SK-N-SH (cell line): ENCODE measurements at regions not wholly inside any gene's neighbourhood (a gene's known extent, or its start where the extent isn't known, plus 50 kb on each side); places are given as distances from the start of the nearest gene placed in this dataset.

Experiments
- CTCF ChIA-PET: fragments of 300-600, 350-600 bp; formaldehyde crosslinking; extraction: SDS; loops from one replicate; lab custom pipeline; 2021; lab: Yijun Ruan, JAX
- POLR2A ChIA-PET: fragments of 350-600 bp; sonication (Branson Sonifier 250); formaldehyde crosslinking; extraction: SDS; loops from one replicate; lab custom pipeline; 2020; ENCODE audit warnings: antibody characterized with exemption, inconsistent platforms; lab: Yijun Ruan, JAX
- DNase-seq: peaks from one replicate; pipeline ENCODE4 v3.0.0; 2012
- H2AFZ ChIP-seq: fragments of 200-600 bp; sonication (generic); 2 replicates; pipeline ENCODE4 v1.8.1; 2016; ENCODE audit warnings: antibody characterized with exemption, mild to moderate bottlenecking, low read depth
- H3F3A ChIP-seq: fragments of 200-600 bp; sonication (generic); replicated peaks from 2 replicates; pipeline ENCODE3; 2016; ENCODE audit warnings: antibody characterized with exemption, mild to moderate bottlenecking; ENCODE audit not compliant: insufficient read depth
- H3K27ac ChIP-seq, 2 experiments: fragments of 200-500 bp in 1 of 2; fragments of 200-600 bp in 1 of 2; sonication (Bioruptor generic) in 1 of 2; sonication (generic), shearing (Covaris generic) in 1 of 2; 2 replicates each; pipeline versions ENCODE4 v1.5.1 to v1.6.1; 2014 to 2016; ENCODE audit warnings: low read depth in 2 of 2, inconsistent platforms in 1 of 2, low read length in 1 of 2, mild to moderate bottlenecking in 1 of 2, mixed read lengths in 1 of 2
- H3K27me3 ChIP-seq: fragments of 200-600 bp; sonication (generic), shearing (Covaris generic); 2 replicates; pipeline ENCODE4 v1.6.1; 2016; ENCODE audit warnings: mixed run types; ENCODE audit not compliant: insufficient read depth
- H3K36me3 ChIP-seq, 2 experiments: fragments of 200-500 bp in 1 of 2; fragments of 200-600 bp in 1 of 2; sonication (Bioruptor generic) in 1 of 2; sonication (generic) in 1 of 2; replicated peaks in 1 of 2; 2 replicates each; pipeline versions ENCODE3 to v1.5.1; 2014 to 2016; ENCODE audit warnings: low read length in 1 of 2, mild to moderate bottlenecking in 1 of 2; ENCODE audit not compliant: insufficient read depth in 2 of 2, control insufficient read depth in 1 of 2
- H3K4me1 ChIP-seq, 2 experiments: fragments of 200-500 bp in 1 of 2; fragments of 200-600 bp in 1 of 2; sonication (Bioruptor generic) in 1 of 2; sonication (generic), shearing (Covaris generic) in 1 of 2; 2 replicates each; pipeline versions ENCODE4 v1.5.1 to v1.6.1; 2014 to 2016; ENCODE audit warnings: low read depth in 1 of 2, low read length in 1 of 2, mixed run types in 1 of 2; ENCODE audit not compliant: insufficient read depth in 2 of 2, control insufficient read depth in 1 of 2
- H3K4me2 ChIP-seq: fragments of 200-600 bp; sonication (generic), shearing (Covaris generic); 2 replicates; pipeline ENCODE4 v1.6.1; 2017; ENCODE audit warnings: mixed run types
- H3K4me3 ChIP-seq, 2 experiments: fragments of 200-500 bp in 1 of 2; fragments of 200-600 bp in 1 of 2; sonication (Bioruptor generic) in 1 of 2; sonication (generic), shearing (Covaris generic) in 1 of 2; 2 replicates each; pipeline versions ENCODE4 v1.5.1 to v1.8.1; 2014 to 2016; ENCODE audit warnings: low read depth in 2 of 2, inconsistent platforms in 1 of 2, low read length in 1 of 2, mild to moderate bottlenecking in 1 of 2, mixed read lengths in 1 of 2, moderate library complexity in 1 of 2
- H3K79me2 ChIP-seq: fragments of 200-600 bp; sonication (generic); 2 replicates; pipeline ENCODE4 v1.8.1; 2017; ENCODE audit warnings: mild to moderate bottlenecking; ENCODE audit not compliant: insufficient read depth
- H3K9ac ChIP-seq: fragments of 200-600 bp; sonication (generic); 2 replicates; pipeline ENCODE4 v1.6.1; 2017; ENCODE audit warnings: mixed run types
- H3K9me2 ChIP-seq: fragments of 200-600 bp; sonication (generic); 2 replicates; pipeline ENCODE4 v1.6.1; 2017; ENCODE audit warnings: mixed run types
- H3K9me3 ChIP-seq: fragments of 200-600 bp; sonication (generic); 2 replicates; pipeline ENCODE4 v1.6.1; 2017; ENCODE audit warnings: mixed run types, mild to moderate bottlenecking, moderate library complexity
- H4K20me1 ChIP-seq: fragments of 200-600 bp; sonication (generic); 2 replicates; pipeline ENCODE4 v1.6.1; 2017; ENCODE audit warnings: mild to moderate bottlenecking, mixed run types; ENCODE audit not compliant: insufficient read depth
- CHD2 ChIP-seq: fragments of 150-350 bp; IDR thresholded peaks from 2 replicates; pipeline ENCODE4 v1.6.1; 2018; ENCODE audit warnings: low read length; ENCODE audit not compliant: partially characterized antibody
- FOSL2 ChIP-seq: IDR thresholded peaks from 2 replicates; pipeline ENCODE4 v1.4.0; 2012; ENCODE audit warnings: low read depth, mild to moderate bottlenecking, moderate library complexity, borderline replicate concordance
- FOXJ3 ChIP-seq: sonication (generic); formaldehyde crosslinking; IDR thresholded peaks from 2 replicates; pipeline ENCODE4 v1.5.1; 2020; ENCODE audit warnings: mild to moderate bottlenecking, missing genetic modification reagents
- FOXM1 ChIP-seq: IDR thresholded peaks from 2 replicates; pipeline ENCODE4 v1.4.0; 2012; ENCODE audit warnings: low read depth, mild to moderate bottlenecking
- GATA2 ChIP-seq: sonication (generic); formaldehyde crosslinking; IDR thresholded peaks from 2 replicates; pipeline ENCODE4 v1.5.0; 2020; ENCODE audit warnings: mild to moderate bottlenecking, missing genetic modification reagents
- IRF3 ChIP-seq: fragments of 150-350 bp; IDR thresholded peaks from 2 replicates; pipeline ENCODE4 v1.6.1; 2016; ENCODE audit warnings: mild to moderate bottlenecking, low read depth, low read length
- MAX ChIP-seq: IDR thresholded peaks from 2 replicates; pipeline ENCODE4 v1.4.0; 2012; ENCODE audit warnings: low read depth
- MEF2A ChIP-seq: IDR thresholded peaks from 2 replicates; pipeline ENCODE4 v1.4.0; 2012; ENCODE audit warnings: low read depth, borderline replicate concordance
- MXI1 ChIP-seq: IDR thresholded peaks from 2 replicates; pipeline ENCODE4 v1.6.1; 2012; ENCODE audit warnings: mild to moderate bottlenecking, low read depth, low read length, improper control_type of control experiment
- NFIC ChIP-seq: IDR thresholded peaks from 2 replicates; pipeline ENCODE4 v1.4.0; 2012; ENCODE audit warnings: borderline replicate concordance
- POLR2AphosphoS5 ChIP-seq: IDR thresholded peaks from 2 replicates; pipeline ENCODE4 v1.6.1; 2012; ENCODE audit warnings: low read depth, low read length
- RAD21 ChIP-seq: IDR thresholded peaks from 2 replicates; pipeline ENCODE4 v1.6.1; 2012; ENCODE audit warnings: mild to moderate bottlenecking, low read length
- RCOR1 ChIP-seq: fragments of 150-350 bp; IDR thresholded peaks from 2 replicates; pipeline ENCODE4 v1.6.1; 2017; ENCODE audit warnings: antibody characterized with exemption, low read length
- REST ChIP-seq: IDR thresholded peaks from 2 replicates; pipeline ENCODE4 v1.6.1; 2012; ENCODE audit warnings: mild to moderate bottlenecking, low read depth, low read length, moderate library complexity
- SIN3A ChIP-seq: IDR thresholded peaks from 2 replicates; pipeline ENCODE4 v1.6.1; 2012; ENCODE audit warnings: low read depth, mild to moderate bottlenecking, low read length, moderate library complexity, borderline replicate concordance
- SMC3 ChIP-seq: IDR thresholded peaks from 2 replicates; pipeline ENCODE4 v1.6.1; 2012; ENCODE audit warnings: low read depth, low read length, improper control_type of control experiment
- TAF1 ChIP-seq: IDR thresholded peaks from 2 replicates; pipeline ENCODE4 v1.6.1; 2012; ENCODE audit warnings: low read depth, mild to moderate bottlenecking, low read length, moderate library complexity, borderline replicate concordance
- TEAD4 ChIP-seq: IDR thresholded peaks from 2 replicates; pipeline ENCODE4 v1.4.0; 2012; ENCODE audit warnings: mild to moderate bottlenecking, borderline replicate concordance; ENCODE audit not compliant: insufficient read depth
- TF ChIP-seq, protein P1 (sequence below): IDR thresholded peaks from 2 replicates; pipeline ENCODE4 v1.4.0; 2012; ENCODE audit warnings: low read depth, borderline replicate concordance
- TF ChIP-seq, protein P2 (sequence below): IDR thresholded peaks from 2 replicates; pipeline ENCODE4 v1.4.0; 2012; ENCODE audit warnings: low read depth, borderline replicate concordance

DNA sequence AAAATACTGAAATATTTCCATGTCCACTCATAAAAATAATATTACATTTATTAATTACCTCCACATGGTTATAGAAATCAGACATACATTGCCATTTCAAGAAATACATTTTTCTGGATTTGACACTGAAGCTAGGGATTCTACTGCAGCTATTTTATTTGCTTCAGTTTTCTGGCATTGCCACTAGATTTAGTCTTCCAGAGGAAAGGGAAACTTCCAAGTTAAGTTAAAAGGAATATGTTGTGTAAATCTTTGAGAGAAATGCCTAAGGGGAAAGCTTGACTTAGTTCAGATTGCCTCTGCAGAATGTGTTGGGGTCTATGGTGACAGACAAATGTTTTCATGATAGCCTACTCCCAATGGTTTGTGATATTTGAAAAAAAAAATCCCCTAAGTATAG is 1631.3 kb downstream of the PCDH18 start:
- Histone ChIP-seq H3K9ac (no peak overlapping the region), H3K36me3 (no peaks in the 10 kb centered on the region), H3F3A (no peaks in the 10 kb centered on the region), H3K79me2 (no peaks in the 10 kb centered on the region), H4K20me1 (no peaks in the 10 kb centered on the region), H3K27me3 (no peaks in the 10 kb centered on the region), H3K4me1 (no peaks in the 10 kb centered on the region), H3K4me3 (no peak overlapping the region), H3K9me2 (no peaks in the 10 kb centered on the region), H2AFZ (no peak overlapping the region), H3K9me3 (no peaks in the 10 kb centered on the region), H3K4me2 (no peak overlapping the region), H3K27ac (no peak overlapping the region)
- no peak for DNase-seq
- POLR2A ChIA-PET: no interaction called here
- TF ChIP-seq NFIC (no peak), FOSL2 (no peak), RAD21 (no peak), MEF2A (no peak), FOXJ3 (CRISPR knock-in tag) (no peak), MAX (no peak), GATA2 (CRISPR knock-in tag) (no peak), MXI1 (no peak), RCOR1 (no peak), IRF3 (no peak), TEAD4 (no peak), CHD2 (no peak), POLR2AphosphoS5 (no peak), FOXM1 (no peak), SMC3 (no peak), REST (no peak), SIN3A (no peak), TAF1 (no peak)
- TF ChIP-seq, protein P1, sequence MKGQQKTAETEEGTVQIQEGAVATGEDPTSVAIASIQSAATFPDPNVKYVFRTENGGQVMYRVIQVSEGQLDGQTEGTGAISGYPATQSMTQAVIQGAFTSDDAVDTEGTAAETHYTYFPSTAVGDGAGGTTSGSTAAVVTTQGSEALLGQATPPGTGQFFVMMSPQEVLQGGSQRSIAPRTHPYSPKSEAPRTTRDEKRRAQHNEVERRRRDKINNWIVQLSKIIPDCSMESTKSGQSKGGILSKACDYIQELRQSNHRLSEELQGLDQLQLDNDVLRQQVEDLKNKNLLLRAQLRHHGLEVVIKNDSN: no peak
- TF ChIP-seq, protein P2, sequence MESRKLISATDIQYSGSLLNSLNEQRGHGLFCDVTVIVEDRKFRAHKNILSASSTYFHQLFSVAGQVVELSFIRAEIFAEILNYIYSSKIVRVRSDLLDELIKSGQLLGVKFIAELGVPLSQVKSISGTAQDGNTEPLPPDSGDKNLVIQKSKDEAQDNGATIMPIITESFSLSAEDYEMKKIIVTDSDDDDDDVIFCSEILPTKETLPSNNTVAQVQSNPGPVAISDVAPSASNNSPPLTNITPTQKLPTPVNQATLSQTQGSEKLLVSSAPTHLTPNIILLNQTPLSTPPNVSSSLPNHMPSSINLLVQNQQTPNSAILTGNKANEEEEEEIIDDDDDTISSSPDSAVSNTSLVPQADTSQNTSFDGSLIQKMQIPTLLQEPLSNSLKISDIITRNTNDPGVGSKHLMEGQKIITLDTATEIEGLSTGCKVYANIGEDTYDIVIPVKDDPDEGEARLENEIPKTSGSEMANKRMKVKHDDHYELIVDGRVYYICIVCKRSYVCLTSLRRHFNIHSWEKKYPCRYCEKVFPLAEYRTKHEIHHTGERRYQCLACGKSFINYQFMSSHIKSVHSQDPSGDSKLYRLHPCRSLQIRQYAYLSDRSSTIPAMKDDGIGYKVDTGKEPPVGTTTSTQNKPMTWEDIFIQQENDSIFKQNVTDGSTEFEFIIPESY: no peak
- CTCF ChIA-PET: no interaction called here
